IPS DF 6.9 (cell line): ENCODE measurements at regions not wholly inside any gene's neighbourhood (a gene's known extent, or its start where the extent isn't known, plus 50 kb on each side); places are given as distances from the start of the nearest gene placed in this dataset.

Source experiments
- DNase-seq: peaks from one replicate; pipeline ENCODE4 v3.0.0-alpha.2; 2013; ENCODE audit warnings: low read depth, low spot score
- H3K27ac ChIP-seq: one replicate; pipeline ENCODE4 v1.5.1; 2013; ENCODE audit warnings: low read length, control low read depth
- H3K27me3 ChIP-seq: 2 replicates; pipeline ENCODE4 v1.6.1; 2013; ENCODE audit warnings: mild to moderate bottlenecking, low read length; ENCODE audit not compliant: control insufficient read depth, insufficient read depth
- H3K36me3 ChIP-seq: 2 replicates; pipeline ENCODE4 v1.6.1; 2013; ENCODE audit warnings: low read length; ENCODE audit not compliant: control insufficient read depth, insufficient read depth
- H3K4me1 ChIP-seq: 2 replicates; pipeline ENCODE4 v1.6.1; 2013; ENCODE audit warnings: low read length; ENCODE audit not compliant: control insufficient read depth, insufficient read depth
- H3K4me3 ChIP-seq: 2 replicates; pipeline ENCODE4 v1.5.1; 2013; ENCODE audit warnings: mild to moderate bottlenecking, low read length
- H3K9me3 ChIP-seq: 2 replicates; pipeline ENCODE4 v1.6.1; 2013; ENCODE audit warnings: low read length, inconsistent platforms; ENCODE audit not compliant: control insufficient read depth, insufficient read depth
- WGBS: extraction: QIAGEN DNeasy Blood & Tissue Kit; methylation state at CpG from one replicate; pipeline ENCODE4 v1.1.7; 2013; ENCODE audit warnings: mixed read lengths, missing lambda C conversion rate; ENCODE audit not compliant: insufficient read length, insufficient coverage; 5-methylcytosine and 5-hydroxymethylcytosine counted together

DNA sequence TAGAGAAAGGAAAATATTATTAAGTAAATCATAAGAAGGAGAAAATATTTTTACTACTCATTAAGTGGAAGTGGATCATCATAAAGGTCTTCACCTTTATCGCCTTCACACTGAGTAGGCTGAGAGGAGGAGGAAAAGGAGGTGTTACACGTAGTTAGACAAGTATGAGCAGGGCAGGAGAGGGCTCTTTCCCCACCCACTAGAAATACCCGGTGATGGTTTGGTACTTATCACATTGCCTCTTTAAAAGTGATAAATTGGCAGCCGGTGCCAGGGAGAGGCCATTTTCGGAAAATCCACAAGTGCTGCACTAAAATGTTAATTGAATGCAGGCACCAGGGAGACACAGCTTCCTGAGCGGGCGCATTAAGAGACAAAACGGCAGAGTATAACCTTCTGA lies 598.7 kb upstream of the SOX11 start:
- Histone ChIP-seq H3K27me3 (no peaks in the 10 kb centered on the region), H3K4me1 (no peaks in the 10 kb centered on the region), H3K27ac (no peak overlapping the region), H3K9me3 (no peaks in the 10 kb centered on the region), H3K4me3 (no peak overlapping the region), H3K36me3 (no peaks in the 10 kb centered on the region)
- DNase-seq: no peak
- no CpG with 5 or more reads among the region's 8 CpGs for WGBS

DNA sequence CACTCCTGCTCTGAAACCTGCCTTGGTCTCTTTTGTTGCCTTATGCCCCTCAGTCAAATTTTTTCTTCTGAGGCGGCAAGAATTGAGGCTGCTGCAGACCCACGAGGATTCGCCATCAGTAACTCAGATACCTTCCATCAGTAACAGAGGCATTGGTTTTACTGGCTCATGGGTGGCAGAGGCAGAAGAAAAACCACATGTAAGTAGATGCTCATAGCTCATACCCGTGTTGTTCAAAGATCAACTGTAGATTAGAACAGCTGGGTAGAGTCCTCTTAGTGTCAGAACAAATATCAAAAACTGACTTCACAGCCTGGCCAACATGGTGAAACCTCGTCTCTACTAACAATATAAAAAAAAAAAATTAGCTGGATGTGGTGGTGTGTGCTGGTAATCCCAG lies 598.0 kb upstream of the SOX11 start:
- H3K4me1 ChIP-seq: no peaks in the 10 kb centered on the region
- DNase-seq: no peak
- no peak overlapping the region for H3K27ac ChIP-seq
- no peaks in the 10 kb centered on the region for H3K27me3 ChIP-seq
- H3K36me3 ChIP-seq: no peaks in the 10 kb centered on the region
- no CpG with 5 or more reads among the region's 5 CpGs for WGBS
- no peak overlapping the region for H3K4me3 ChIP-seq
- no peaks in the 10 kb centered on the region for H3K9me3 ChIP-seq

DNA sequence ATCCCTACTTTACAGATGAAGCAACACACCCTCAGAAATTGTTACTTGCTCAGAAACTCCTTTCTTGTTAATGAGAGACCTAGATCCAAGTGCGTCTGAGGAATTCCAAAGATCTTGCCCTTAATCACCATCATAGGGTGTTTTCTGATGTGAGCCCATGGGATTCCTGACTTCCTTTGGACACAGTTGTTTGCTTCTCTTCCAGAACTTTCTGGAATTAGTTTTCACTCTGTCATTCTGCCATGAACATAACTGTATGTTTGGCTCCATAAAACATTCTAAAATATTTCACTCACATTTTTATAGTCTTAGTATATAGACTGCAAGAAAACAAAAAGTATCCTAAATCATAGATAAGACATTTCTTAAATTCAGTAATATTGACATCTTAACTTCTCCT lies 593.9 kb upstream of the SOX11 start:
- no peaks in the 10 kb centered on the region for H3K27me3 ChIP-seq
- H3K4me1 ChIP-seq: no peaks in the 10 kb centered on the region
- no peak overlapping the region for H3K4me3 ChIP-seq
- no peak overlapping the region for H3K27ac ChIP-seq
- DNase-seq: no peak
- WGBS: no CpG with 5 or more reads among the region's 1 CpG
- no peaks in the 10 kb centered on the region for H3K36me3 ChIP-seq
- no peaks in the 10 kb centered on the region for H3K9me3 ChIP-seq

DNA sequence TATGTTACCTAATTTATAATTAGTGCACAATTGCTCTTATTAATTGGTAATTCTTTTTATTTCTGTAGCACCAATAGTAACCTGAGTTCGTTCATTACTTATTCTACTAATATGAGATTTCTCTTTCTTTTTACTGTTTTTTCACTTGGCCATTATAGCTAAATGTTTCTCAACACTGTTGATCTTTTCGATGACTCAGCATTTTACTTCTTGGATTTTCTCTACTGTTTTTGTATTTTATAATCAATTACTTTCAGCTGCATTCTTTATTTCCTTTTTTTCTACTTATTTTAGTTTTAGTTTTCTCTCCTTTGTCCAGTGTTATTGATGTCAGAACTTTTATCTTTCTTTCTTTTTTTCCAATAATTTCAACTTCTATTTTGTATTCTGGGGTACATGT lies 589.4 kb upstream of the SOX11 start:
- DNase-seq: no peak
- WGBS: no CpG with 5 or more reads among the region's 2 CpGs
- Histone ChIP-seq H3K9me3 (no peaks in the 10 kb centered on the region), H3K27me3 (no peaks in the 10 kb centered on the region), H3K27ac (no peak overlapping the region), H3K4me3 (no peak overlapping the region), H3K36me3 (no peaks in the 10 kb centered on the region), H3K4me1 (no peaks in the 10 kb centered on the region)

DNA sequence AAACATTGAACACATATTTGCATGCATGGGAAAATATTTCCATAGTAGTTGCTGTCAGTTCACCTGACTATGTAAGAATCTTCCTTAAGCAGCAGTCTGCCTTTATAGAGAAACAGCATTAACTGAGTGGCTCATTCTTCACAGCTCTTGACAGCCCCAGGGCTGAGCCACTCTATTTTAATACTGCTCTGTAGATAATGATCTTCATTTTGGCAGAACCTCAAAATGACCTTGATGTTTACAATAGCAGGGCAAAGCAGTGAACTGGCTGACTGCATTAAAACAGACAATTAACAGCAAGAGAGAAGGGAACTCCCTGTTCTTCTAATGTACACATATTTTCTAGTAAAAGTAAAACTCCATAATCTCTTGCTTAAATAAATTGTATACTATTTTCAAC lies 580.6 kb upstream of the SOX11 start:
- no peak overlapping the region for H3K4me3 ChIP-seq
- H3K9me3 ChIP-seq: no peaks in the 10 kb centered on the region; the same call in 1 of the 2 replicates
- no peaks in the 10 kb centered on the region for H3K36me3 ChIP-seq
- no peaks in the 10 kb centered on the region for H3K4me1 ChIP-seq
- no peaks in the 10 kb centered on the region for H3K27me3 ChIP-seq
- DNase-seq: no peak
- H3K27ac ChIP-seq: no peak overlapping the region

DNA sequence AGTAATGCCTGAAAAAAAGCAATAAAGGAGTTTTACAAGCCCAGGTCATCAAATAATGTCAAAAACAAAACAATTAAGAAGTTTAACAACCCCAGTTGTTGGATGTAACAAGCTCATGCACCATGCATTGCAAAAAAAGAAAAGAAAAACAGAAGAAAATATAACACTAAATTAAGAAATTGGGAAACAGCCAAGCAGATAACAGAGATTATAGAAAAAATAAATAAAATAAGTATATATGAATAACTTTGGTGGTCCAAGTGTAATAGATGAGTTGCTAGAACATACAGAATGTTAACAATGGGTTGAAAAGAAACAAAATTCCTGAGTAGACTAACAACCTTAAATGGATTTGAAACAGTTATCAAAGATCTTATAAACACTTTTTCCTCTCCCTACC lies 573.1 kb upstream of the SOX11 start:
- no peaks in the 10 kb centered on the region; the same call in 1 of the 2 replicates for H3K9me3 ChIP-seq
- H3K4me3 ChIP-seq: no peak overlapping the region
- no peak for DNase-seq
- no peak overlapping the region for H3K27ac ChIP-seq
- H3K27me3 ChIP-seq: no peaks in the 10 kb centered on the region
- no peaks in the 10 kb centered on the region for H3K36me3 ChIP-seq
- no peaks in the 10 kb centered on the region for H3K4me1 ChIP-seq

DNA sequence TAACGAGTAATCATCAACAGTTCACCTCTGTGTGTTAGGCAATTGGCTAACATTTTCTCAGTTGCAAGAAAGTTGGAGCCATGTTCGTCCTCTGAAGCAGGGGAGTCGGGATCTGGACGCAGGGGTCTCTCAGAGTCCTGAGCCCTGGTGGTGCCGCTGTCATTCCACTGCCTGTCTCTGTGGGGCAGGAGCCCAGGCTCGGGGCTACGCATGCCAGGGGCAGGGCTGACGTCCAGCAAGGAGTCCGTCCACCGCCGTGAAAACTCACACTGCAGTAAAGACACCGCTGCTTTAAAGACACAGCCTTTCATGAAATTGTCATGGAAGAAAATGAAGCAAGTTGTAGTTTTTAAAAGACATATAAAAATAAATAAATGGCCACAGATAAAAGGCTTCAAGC lies 571.1 kb upstream of the SOX11 start:
- Histone ChIP-seq H3K4me1 (no peaks in the 10 kb centered on the region), H3K27ac (no peak overlapping the region), H3K9me3 (no peaks in the 10 kb centered on the region), H3K27me3 (no peaks in the 10 kb centered on the region), H3K4me3 (no peak overlapping the region), H3K36me3 (no peaks in the 10 kb centered on the region)
- WGBS: no CpG with 5 or more reads among the region's 12 CpGs
- no peak for DNase-seq

DNA sequence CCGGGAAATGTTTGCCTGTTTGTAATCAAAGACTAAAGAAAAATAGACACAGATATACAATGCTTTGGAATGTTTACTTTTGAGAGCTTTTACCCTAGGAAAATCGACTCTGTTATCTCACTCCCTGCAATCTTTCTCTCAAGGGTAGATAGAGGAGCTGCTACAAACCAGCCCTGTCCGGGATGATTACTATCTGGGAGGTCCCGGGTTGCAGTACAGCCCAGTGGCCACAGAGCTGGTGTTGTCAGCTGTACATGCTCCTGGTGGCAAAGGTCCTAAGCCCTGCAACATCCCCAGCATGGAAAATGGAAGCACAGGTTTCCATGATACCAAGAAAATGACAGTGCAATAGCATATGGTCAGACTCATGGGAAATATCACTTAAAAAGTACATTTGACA lies 570.5 kb upstream of the SOX11 start:
- no peak overlapping the region for H3K4me3 ChIP-seq
- H3K36me3 ChIP-seq: no peaks in the 10 kb centered on the region
- H3K27ac ChIP-seq: no peak overlapping the region
- H3K9me3 ChIP-seq: no peaks in the 10 kb centered on the region
- no peaks in the 10 kb centered on the region for H3K4me1 ChIP-seq
- no peaks in the 10 kb centered on the region for H3K27me3 ChIP-seq
- no peak for DNase-seq
- no CpG with 5 or more reads among the region's 4 CpGs for WGBS

DNA sequence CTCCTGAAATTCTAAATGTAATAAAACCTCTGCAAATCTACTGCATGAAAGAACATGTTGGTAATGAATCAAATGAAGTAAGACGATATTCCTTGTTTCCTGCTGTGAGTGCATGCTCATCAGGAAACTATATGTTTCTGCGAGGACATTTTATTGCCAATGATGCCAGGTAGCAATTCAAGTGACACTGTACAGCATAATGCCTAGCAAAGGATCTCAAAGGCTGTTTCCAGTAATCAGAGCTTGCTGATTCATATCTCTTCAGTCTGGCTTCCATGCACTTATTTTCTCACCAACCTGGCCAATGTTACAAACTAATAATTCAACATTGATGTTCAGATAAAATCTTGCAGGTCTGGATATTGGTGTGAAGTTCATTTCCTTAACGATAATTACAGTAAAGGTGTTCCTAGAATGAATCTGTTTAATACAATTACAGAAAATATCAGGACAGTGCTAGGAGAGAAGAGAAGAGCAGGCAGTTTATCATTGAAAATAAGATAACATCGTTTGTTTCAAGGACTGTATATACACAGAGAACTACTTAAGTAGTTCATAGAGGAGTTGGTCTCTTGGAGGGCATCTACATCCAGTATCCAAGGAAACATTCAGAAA lies 568.5 kb upstream of the SOX11 start:
- Histone ChIP-seq H3K27me3 (no peaks in the 10 kb centered on the region), H3K9me3 (no peaks in the 10 kb centered on the region), H3K36me3 (no peaks in the 10 kb centered on the region), H3K27ac (no peak overlapping the region), H3K4me1 (no peaks in the 10 kb centered on the region), H3K4me3 (no peak overlapping the region)
- no peak for DNase-seq
- no CpG with 5 or more reads among the region's 4 CpGs for WGBS

DNA sequence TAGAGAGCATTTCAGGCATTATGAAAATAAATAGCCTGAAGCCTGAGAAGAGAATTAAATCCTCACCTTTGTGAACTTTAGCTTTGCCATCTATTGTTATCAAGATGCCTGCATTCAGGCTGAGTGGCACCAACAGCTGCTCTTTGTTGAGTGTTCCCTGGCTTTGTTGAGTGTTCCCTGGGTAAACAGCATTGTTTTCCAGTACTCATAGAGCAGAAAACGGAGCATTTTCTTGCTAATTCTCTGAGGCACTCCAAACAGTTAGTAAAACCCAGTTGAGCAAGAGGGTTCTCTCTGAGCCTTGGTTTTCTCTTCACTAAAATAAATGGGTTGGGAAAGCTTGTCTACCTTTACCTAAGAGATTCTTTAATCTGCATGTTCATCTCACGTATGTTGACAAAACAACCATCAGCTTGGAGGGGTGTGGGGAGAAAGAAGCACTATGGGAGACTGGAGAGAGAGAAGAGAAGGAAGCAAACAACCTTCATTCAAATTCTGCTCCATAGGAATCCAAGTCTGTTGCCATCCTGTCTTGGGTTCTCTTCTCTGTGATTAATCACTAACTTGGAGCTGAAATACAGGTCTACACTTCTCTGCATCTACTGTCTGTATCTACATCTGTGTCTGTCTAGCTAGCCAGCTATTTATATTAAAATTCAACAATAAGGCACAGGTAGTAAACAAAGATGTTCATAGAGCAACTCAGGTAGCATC lies 567.0 kb upstream of the SOX11 start:
- no peak overlapping the region for H3K4me3 ChIP-seq
- WGBS: no CpG with 5 or more reads among the region's 2 CpGs
- no peaks in the 10 kb centered on the region for H3K4me1 ChIP-seq
- no peak for DNase-seq
- no peaks in the 10 kb centered on the region for H3K9me3 ChIP-seq
- no peaks in the 10 kb centered on the region for H3K27me3 ChIP-seq
- no peak overlapping the region for H3K27ac ChIP-seq
- H3K36me3 ChIP-seq: no peaks in the 10 kb centered on the region

DNA sequence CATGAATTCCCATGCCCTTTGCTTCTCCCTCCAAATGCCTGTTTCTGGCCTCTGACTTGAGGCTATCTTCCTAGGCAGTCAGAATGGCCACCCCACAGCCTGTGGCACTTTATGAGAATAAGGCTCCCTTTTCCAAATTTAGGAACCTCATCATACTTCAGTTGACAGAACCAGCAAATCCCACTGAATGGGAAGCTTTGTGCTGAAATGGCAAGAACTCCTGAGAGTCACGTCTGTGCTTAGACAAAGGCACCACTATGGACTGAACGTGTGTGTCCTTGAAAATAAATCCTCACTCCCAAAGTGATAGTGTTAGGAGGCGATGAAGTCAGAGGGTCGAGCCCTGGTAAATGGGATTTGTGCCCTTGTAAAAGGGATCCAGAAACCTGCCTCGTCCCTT lies 559.9 kb upstream of the SOX11 start:
- Histone ChIP-seq H3K9me3 (no peaks in the 10 kb centered on the region), H3K4me1 (no peaks in the 10 kb centered on the region), H3K4me3 (no peak overlapping the region), H3K36me3 (no peaks in the 10 kb centered on the region), H3K27ac (no peak overlapping the region), H3K27me3 (no peaks in the 10 kb centered on the region)
- no CpG with 5 or more reads among the region's 5 CpGs for WGBS
- no peak for DNase-seq
